AG04449 (cell line): ENCODE measurements at regions not wholly inside any gene's neighbourhood (a gene's known extent, or its start where the extent isn't known, plus 50 kb on each side); places are given as distances from the start of the nearest gene placed in this dataset.

Experiments used
- CTCF ChIA-PET: fragments of 350-600 bp; formaldehyde crosslinking; extraction: SDS; loops from one replicate; lab custom pipeline; 2021; ENCODE audit warnings: antibody characterized with exemption; lab: Yijun Ruan, JAX
- POLR2A ChIA-PET: fragments of 400-600, 350-600 bp; formaldehyde crosslinking; extraction: SDS; loops from one replicate; lab custom pipeline; 2020; ENCODE audit warnings: antibody characterized with exemption, inconsistent platforms; lab: Yijun Ruan, JAX
- DNase-seq: peaks from one replicate; pipeline ENCODE4 v3.0.0-alpha.2; 2010; ENCODE audit warnings: low read depth, low spot score
- H3K4me3 ChIP-seq: 2 replicates; pipeline ENCODE4 v1.5.1; 2011; ENCODE audit warnings: low read depth, mild to moderate bottlenecking, control low read depth, low read length
- TF ChIP-seq, protein P1 (sequence below): IDR thresholded peaks from one replicate; pipeline ENCODE4 v1.5.1; 2011; ENCODE audit warnings: mild to moderate bottlenecking, moderate library complexity, low read length, control low read depth, inconsistent platforms; ENCODE audit not compliant: insufficient read depth; ENCODE audit errors: missing control alignments

DNA sequence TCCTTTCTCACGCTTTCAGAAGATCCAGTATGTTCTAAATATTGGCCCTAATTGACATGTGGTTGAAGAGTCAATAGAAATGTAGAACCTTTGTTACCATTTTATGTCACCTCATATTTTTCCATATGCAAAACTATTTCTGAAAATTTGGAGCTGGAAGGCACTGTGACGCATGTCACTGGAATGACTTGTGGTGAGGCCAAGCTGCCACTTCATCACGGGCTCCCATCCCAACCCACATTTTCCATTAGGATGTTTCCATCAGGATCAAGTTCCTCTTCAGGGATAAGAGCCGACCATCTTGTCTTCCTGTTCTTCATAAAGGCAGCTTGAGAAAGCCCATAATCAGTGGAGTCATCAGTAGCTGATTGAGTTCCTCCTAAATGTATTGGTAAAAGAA, 1241.7 kb downstream of the GATA3 start:
- ChIA-PET CTCF (interaction anchor here (1.8 kb wide), 1 partner anchor 1771 kb away, joined by 7 read pairs; no protein-coding TSS in a partner anchor), POLR2A (no interaction called here)
- no peak for DNase-seq
- TF ChIP-seq, protein P1, sequence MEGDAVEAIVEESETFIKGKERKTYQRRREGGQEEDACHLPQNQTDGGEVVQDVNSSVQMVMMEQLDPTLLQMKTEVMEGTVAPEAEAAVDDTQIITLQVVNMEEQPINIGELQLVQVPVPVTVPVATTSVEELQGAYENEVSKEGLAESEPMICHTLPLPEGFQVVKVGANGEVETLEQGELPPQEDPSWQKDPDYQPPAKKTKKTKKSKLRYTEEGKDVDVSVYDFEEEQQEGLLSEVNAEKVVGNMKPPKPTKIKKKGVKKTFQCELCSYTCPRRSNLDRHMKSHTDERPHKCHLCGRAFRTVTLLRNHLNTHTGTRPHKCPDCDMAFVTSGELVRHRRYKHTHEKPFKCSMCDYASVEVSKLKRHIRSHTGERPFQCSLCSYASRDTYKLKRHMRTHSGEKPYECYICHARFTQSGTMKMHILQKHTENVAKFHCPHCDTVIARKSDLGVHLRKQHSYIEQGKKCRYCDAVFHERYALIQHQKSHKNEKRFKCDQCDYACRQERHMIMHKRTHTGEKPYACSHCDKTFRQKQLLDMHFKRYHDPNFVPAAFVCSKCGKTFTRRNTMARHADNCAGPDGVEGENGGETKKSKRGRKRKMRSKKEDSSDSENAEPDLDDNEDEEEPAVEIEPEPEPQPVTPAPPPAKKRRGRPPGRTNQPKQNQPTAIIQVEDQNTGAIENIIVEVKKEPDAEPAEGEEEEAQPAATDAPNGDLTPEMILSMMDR = no peak
- H3K4me3 ChIP-seq = no peak overlapping the region

DNA sequence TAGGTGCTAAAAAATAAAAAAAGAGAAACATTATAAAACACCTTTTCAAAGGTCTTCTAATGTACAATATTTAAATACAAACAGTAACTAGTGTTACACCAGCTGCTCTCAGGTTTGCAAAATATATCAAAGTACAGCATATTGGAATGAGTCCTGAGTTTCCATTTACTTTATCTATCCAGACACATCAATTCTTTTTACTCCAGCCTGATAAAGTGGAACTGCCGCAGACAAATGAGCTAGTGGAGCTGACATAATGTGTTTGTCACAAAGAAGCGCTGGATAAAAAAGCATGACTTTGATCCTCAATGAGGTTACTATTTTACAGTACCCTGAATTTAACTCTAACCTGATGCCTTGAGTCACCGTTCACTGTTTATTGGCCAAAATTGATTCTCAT, 1243.1 kb downstream of the GATA3 start:
- no peak for DNase-seq
- CTCF ChIA-PET = no interaction called here
- TF ChIP-seq, protein P1 = no peak
- POLR2A ChIA-PET = no interaction called here
- no peak overlapping the region for H3K4me3 ChIP-seq

DNA sequence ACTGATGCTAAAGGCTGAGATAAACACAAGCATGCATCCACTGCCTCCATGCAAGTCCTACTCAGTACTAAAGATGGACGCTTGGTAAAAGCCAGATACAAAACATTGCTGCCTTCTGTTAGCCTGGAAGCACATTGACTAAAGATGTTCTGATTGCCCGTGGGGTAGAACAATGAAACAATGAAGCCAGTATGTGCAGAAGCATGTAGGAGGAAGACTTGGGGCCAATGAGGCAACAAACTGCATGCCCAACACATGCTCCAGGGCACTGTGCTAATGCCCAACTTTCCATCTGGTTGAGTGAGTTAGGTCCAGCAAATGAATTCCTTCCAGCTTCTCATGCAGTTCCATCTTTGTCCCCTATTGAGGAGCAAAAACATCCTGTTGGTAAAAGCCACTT, 1245.5 kb downstream of the GATA3 start:
- ChIA-PET CTCF (interaction anchor here (1.0 kb wide), 1 partner anchor 1775 kb away, joined by 3 read pairs; no protein-coding TSS in a partner anchor), POLR2A (no interaction called here)
- DNase-seq = no peak
- H3K4me3 ChIP-seq = no peak overlapping the region
- TF ChIP-seq, protein P1 = no peak

GRCh38 chr10:9301148-9301547, 1246.7 kb downstream of the GATA3 start:
- H3K4me3 ChIP-seq = no peak overlapping the region
- no peak for DNase-seq
- TF ChIP-seq, protein P1 = no peak
- ChIA-PET POLR2A (no interaction called here), CTCF (no interaction called here)

DNA sequence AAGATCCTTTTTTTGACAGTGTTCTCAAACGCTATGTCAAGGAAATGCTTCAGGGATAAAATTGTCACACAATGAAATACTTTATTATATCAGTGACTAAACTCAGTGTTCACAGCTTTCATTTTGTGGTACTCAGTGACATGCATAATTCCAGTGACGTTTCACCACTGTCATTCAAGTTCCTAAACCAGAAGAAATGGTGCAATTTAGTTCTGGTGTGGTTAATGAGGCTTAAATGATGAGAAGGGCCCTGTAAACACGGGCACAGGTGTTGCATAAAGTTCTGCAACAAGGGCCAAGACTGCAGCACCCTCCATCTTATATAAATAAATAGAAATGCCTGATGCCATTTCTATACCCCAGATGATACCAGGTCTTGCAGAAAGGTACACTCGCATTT, 1247.1 kb downstream of the GATA3 start:
- DNase-seq = no peak
- H3K4me3 ChIP-seq = no peak overlapping the region
- POLR2A ChIA-PET = no interaction called here
- TF ChIP-seq, protein P1 = no peak
- CTCF ChIA-PET = no interaction called here

GRCh38 chr10:9302140-9302746, 1247.8 kb downstream of the GATA3 start:
- ChIA-PET CTCF (interaction anchor here (0.9 to 3.0 kb wide), 6 partner anchors 10 to 1777 kb away, joined by 3 to 17 read pairs (median 4); no protein-coding TSS in a partner anchor), POLR2A (no interaction called here)
- peak; percentile 3 for DNase-seq
- H3K4me3 ChIP-seq = no peak overlapping the region
- TF ChIP-seq, protein P1 = no peak
